Activated naive CD4-positive, alpha-beta T cell treated with anti-CD3 and anti-CD28 coated beads, Interleukin-2, amount 10 ng/mL, durations not matched to agents 7 days and 5 days (primary cell): ENCODE measurements at regions not wholly inside any gene's neighbourhood (a gene's known extent, or its start where the extent isn't known, plus 50 kb on each side); places are given as distances from the start of the nearest gene placed in this dataset.
"Not testable (repeated sequence)": the region's sequence is repeated elsewhere in the genome, so short reads cannot be mapped to it uniquely, and the experiment has no call there.

Experiments
- CTCF ChIA-PET: fragments of 350-600 bp; sonication (Branson Sonifier 250); formaldehyde crosslinking; loops from one replicate; lab custom pipeline; 2021; ENCODE audit warnings: antibody characterized with exemption; lab: Charles Lee
- DNase-seq: peaks from one replicate; pipeline ENCODE4 v3.0.0-alpha.2; 2020
- H3K27ac Mint-ChIP-seq: one replicate; pipeline ENCODE4 v1.8.0; 2021; ENCODE audit warnings: mild to moderate bottlenecking, moderate library complexity, mixed read lengths
- H3K27me3 Mint-ChIP-seq: one replicate; pipeline ENCODE4 v1.8.0; 2021; ENCODE audit warnings: mild to moderate bottlenecking, mixed read lengths
- H3K36me3 Mint-ChIP-seq: one replicate; pipeline ENCODE4 v1.8.0; 2021; ENCODE audit warnings: mixed read lengths
- H3K4me1 Mint-ChIP-seq: one replicate; pipeline ENCODE4 v1.8.0; 2021; ENCODE audit warnings: mixed read lengths
- H3K4me3 Mint-ChIP-seq: one replicate; pipeline ENCODE4 v1.8.0; 2021; ENCODE audit warnings: mild to moderate bottlenecking, moderate library complexity, mixed read lengths
- H3K9me3 Mint-ChIP-seq: one replicate; pipeline ENCODE4 v1.8.0; 2021; ENCODE audit warnings: mixed read lengths

DNA sequence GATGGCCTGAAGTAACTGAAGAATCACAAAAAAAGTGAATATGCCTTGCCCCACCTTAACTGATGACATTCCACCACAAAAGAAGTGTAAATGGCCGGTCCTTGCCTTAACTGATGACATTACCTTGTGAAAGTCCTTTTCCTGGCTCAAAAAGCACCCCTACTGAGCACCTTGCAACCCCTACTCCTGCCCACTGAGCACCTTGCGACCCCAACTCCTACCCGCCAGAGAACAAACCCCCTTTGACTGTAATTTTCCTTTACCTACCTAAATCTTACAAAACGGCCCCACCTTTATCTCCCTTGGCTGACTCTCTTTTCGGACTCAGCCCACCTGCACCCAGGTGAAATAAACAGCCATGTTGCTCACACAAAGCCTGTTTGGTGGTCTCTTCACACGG, 92.9 kb upstream of the CCDC180 start:
- H3K4me3 Mint-ChIP-seq, H3K36me3 Mint-ChIP-seq, CTCF ChIA-PET, H3K4me1 Mint-ChIP-seq, H3K27ac Mint-ChIP-seq, H3K9me3 Mint-ChIP-seq, DNase-seq: not testable (repeated sequence)
- H3K27me3 Mint-ChIP-seq = peaks cover 18% of the 10 kb centered on the region

DNA sequence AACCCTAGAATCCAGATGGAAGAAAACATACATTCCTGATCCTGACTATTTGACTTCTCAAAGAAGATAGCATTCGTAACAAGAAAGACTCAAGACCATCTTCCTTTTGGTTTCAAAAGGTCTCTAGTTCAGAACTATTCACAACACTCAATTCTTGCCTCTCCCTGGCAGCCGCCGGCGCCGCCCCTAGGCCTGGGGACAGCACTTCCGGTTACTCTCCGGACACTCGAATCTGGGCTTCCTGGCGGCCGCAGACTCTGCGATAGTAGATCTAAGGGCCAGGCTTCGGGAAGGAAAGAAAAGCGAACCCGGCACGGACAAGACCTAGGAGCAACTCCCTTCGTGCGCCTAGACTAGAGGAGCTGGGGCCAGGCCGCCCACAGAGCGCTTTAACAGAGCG, 107.8 kb upstream of the CCDC180 start:
- not testable (repeated sequence) for H3K4me3 Mint-ChIP-seq
- peaks cover 11% of the 10 kb centered on the region for H3K9me3 Mint-ChIP-seq

DNA sequence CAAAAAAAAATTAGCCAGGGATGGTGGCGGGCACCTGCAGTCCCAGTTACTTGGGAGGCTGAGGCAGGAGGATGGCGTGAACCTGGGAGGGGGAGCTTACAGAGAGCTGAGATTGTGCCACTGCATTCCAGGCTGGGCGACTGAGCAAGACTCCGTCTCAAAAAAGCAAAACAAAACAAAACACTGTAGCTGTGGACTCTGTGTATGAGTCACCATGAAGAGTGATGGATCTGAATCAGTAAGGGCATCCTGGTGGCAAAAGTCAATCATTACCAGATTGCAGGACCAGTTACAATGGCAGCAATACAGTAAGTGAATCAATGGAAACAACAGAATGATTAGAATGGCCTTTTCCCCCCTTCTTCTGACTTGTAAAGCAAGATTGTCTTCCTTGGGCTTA, 113.7 kb upstream of the CCDC180 start:
- H3K9me3 Mint-ChIP-seq, H3K36me3 Mint-ChIP-seq, DNase-seq, H3K4me3 Mint-ChIP-seq, H3K27me3 Mint-ChIP-seq, H3K4me1 Mint-ChIP-seq, CTCF ChIA-PET, H3K27ac Mint-ChIP-seq: not testable (repeated sequence)

More for the DNA sequence above, 107.8 kb upstream of the CCDC180 start:
- H3K4me1 Mint-ChIP-seq, H3K27ac Mint-ChIP-seq, CTCF ChIA-PET, H3K27me3 Mint-ChIP-seq, H3K36me3 Mint-ChIP-seq, DNase-seq: not testable (repeated sequence)

DNA sequence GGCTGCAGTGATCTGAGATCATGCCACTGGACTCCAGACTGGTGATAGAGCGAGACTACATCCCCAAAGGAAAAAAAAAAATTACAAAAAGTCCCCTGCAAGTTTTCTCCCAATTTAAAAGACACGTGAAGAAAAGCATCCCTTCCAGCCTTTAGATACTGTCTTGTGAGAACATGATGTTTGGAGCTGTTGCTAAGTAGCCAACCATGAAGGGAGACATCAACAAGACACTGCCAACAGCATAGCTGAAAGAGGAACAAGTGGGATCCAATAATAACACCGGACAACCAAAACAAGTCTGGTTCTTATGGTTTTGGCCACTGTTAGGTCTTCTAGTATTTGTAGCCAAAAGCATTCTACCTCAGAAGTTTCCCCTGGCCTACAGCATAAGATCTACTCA, 118.9 kb upstream of the CCDC180 start:
- CTCF ChIA-PET = no interaction called here

DNA sequence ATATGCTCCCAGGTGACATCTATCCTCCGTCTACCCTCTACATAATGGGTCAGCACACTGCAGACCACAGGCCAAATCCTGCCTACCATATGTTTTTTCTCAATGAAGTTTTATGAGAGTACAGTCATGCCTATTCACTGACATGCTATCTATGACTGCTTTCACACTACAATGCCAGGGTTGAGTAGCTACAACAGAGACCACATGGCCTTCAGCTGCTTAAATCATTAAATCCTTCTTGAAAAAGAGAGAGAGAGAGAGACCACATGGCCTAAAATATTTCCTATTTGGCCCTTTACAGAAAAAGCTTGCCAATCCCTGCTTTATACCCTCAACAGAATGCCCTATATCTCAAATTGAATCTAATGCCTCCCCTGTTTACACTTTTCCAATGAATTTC, 119.8 kb upstream of the CCDC180 start:
- H3K27ac Mint-ChIP-seq, H3K27me3 Mint-ChIP-seq, DNase-seq, H3K4me1 Mint-ChIP-seq, CTCF ChIA-PET, H3K4me3 Mint-ChIP-seq, H3K36me3 Mint-ChIP-seq, H3K9me3 Mint-ChIP-seq: not testable (repeated sequence)

More for the DNA sequence above, 118.9 kb upstream of the CCDC180 start:
- Mint-ChIP-seq H3K4me1 (no peaks in the 10 kb centered on the region), H3K9me3 (no peaks in the 10 kb centered on the region), H3K4me3 (no peak overlapping the region), H3K27me3 (peaks cover 4% of the 10 kb centered on the region), H3K27ac (no peak overlapping the region), H3K36me3 (no peaks in the 10 kb centered on the region)
- no peak for DNase-seq

DNA sequence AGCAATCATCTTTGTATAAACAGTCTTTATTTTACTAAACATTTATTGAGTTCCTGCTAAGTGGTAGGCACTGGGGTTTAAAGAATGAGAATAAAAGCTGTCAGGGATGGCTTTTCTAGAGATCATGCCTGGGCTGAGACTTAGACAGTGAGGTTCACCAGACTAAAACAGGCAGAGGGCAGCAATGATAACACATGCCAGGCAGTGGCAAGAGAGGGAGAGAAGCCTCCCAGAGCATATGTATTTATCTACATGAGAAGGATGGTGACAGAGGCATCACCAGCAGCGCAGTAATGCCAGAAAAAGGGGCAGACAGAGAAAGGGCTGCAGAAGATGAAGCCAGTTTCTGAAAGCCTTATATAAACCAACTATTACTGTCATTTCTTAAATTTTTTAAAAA, 121.0 kb upstream of the CCDC180 start:
- no peak for DNase-seq
- CTCF ChIA-PET = no interaction called here
- peaks cover 4% of the 10 kb centered on the region for H3K27me3 Mint-ChIP-seq
- no peak overlapping the region for H3K27ac Mint-ChIP-seq
- H3K4me3 Mint-ChIP-seq = no peak overlapping the region
- H3K36me3 Mint-ChIP-seq = no peaks in the 10 kb centered on the region
- no peaks in the 10 kb centered on the region for H3K4me1 Mint-ChIP-seq
- H3K9me3 Mint-ChIP-seq = no peaks in the 10 kb centered on the region

DNA sequence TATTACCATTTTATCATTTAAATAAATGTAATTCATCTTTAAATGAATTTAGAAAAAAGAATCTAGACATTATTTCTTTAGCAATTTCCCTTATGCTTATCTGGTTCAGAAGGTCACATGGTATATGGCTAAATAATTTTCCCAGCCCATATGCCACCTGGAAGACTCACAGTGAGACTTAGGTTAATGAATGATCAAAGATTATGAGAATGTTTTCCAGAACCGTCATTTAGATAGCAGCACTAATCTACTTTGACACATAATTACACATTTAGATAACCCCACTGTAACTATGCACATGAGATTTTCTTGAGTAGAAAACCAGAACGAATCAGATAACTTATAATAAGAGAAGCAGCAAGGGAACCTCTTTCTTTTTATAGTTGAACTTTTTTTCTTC, 124.9 kb upstream of the CCDC180 start:
- H3K36me3 Mint-ChIP-seq, H3K4me1 Mint-ChIP-seq, DNase-seq, H3K4me3 Mint-ChIP-seq, H3K27ac Mint-ChIP-seq, H3K9me3 Mint-ChIP-seq, CTCF ChIA-PET, H3K27me3 Mint-ChIP-seq: not testable (repeated sequence)

DNA sequence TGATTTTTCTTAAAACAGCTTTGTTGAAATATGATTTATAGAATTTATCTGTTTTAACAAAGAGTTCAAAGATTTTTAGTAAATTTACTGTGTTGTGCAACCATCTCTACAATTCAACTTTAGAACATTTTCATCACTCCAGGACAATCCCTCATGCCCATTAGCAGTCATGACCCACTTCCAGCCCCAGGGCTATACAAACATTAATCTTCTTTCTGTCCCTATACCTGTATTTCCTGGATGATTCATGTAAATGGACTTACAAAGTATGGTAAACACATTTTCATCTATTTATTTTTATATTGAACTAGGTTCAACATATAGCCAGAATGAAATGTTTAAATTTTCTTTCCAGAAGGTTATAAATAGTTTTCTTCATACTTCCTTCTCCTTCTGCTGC, 127.8 kb upstream of the CCDC180 start:
- Mint-ChIP-seq H3K27ac (no peak overlapping the region), H3K9me3 (no peaks in the 10 kb centered on the region), H3K27me3 (peaks cover 10% of the 10 kb centered on the region), H3K4me3 (no peak overlapping the region), H3K4me1 (no peaks in the 10 kb centered on the region), H3K36me3 (no peaks in the 10 kb centered on the region)
- DNase-seq = no peak
- CTCF ChIA-PET = no interaction called here

DNA sequence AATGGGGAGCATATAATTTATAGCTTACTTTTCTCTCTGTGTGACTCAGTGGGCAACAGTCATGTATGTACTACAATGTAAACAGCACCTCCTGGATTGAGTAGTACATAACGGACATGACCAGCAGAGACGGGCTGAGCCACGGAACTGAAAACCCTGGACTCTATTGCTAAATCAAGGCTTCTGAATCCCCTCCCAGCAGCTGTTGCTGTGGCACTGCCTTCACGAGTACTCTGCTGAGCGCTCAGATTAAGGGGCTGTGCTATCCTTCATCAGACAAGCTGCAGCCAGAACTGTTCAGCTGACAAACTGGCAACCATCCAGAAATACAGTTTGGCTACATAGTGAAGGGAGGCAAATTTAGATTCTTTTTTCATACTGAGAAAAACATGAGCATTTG, 131.3 kb upstream of the CCDC180 start:
- Mint-ChIP-seq H3K9me3 (no peaks in the 10 kb centered on the region), H3K4me3 (no peak overlapping the region), H3K27me3 (peaks cover 14% of the 10 kb centered on the region), H3K27ac (no peak overlapping the region), H3K4me1 (no peaks in the 10 kb centered on the region), H3K36me3 (no peaks in the 10 kb centered on the region)
- DNase-seq = no peak
- CTCF ChIA-PET = no interaction called here

DNA sequence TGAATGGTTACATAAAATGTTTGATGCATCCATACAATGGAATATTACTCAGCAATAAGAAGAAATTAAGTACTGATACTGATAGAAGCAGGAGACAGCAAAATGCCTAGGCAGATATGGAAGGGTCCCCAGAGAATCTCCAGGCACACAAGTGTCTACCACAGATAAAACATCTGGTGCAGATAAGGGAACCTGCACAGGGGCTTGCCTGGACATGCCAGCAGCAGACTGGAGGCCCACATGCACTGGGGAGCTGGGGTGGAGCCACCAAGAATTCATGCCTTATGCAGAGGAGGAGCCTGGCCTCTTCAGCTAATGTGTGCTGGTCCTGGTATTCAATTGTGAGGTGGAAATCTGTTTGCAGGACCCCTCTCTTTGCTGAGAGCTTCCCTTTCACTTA, 129.2 kb upstream of the CTSV start:
- DNase-seq, H3K36me3 Mint-ChIP-seq, H3K27me3 Mint-ChIP-seq, H3K9me3 Mint-ChIP-seq, H3K4me3 Mint-ChIP-seq, CTCF ChIA-PET: not testable (repeated sequence)
- Mint-ChIP-seq H3K27ac (peak overlapping the region; percentile 11), H3K4me1 (peaks cover 19% of the 10 kb centered on the region)

DNA sequence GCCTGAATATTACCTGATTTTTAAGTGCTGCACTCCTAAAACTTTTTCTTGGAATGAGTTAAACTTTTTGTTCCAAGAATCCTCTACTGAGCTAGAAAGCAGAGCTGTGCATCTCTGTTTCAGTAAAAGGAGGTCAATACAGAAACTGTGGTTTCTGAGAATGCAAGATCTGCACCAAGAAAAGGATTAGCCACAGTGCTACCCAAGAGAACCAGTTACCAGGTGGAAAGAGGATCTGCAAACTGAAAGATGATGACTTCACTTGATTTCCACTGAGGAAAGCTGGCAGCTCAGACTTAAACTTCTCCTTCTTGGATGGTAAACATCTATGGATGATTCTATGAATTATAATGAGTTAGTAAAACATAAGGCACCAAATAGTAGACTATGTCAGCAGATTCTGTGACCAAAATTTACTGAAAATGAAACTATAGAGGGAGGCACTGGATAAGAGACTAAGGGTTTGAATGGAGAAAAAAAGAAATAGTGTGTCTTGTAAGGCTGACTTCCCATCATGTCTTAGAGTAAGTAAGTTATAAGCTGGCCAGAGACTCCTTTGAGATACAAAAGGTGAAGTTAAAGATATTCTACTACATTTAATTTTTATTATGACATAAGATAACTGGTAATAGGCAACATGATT, 127.7 kb upstream of the CTSV start:
- peaks cover 19% of the 10 kb centered on the region for H3K4me1 Mint-ChIP-seq
- DNase-seq, H3K9me3 Mint-ChIP-seq, H3K27me3 Mint-ChIP-seq, H3K36me3 Mint-ChIP-seq, H3K4me3 Mint-ChIP-seq, CTCF ChIA-PET: not testable (repeated sequence)
- H3K27ac Mint-ChIP-seq = peak overlapping the region; percentile 57

DNA sequence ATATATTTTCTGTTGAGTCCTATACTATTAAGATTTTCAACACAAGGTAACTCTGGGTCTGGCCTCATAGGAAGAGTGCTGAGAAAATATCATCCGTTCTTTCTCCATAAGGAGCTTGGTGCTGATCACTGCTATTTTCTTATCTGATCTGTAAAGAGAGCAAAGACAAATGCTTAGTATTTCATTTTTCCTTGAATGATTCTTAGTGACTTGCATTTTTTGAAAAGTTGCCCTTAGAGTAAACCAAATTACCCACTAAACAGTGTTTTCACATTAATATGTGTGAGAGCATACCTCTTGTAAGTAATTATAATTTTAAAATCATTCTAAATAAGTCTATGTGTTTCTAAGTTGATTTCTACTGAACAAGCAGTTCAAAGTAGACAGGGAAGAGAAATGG, 121.3 kb upstream of the CTSV start:
- no peak overlapping the region for H3K27ac Mint-ChIP-seq
- no peak overlapping the region for H3K4me3 Mint-ChIP-seq
- H3K27me3 Mint-ChIP-seq = no peaks in the 10 kb centered on the region
- H3K36me3 Mint-ChIP-seq = no peaks in the 10 kb centered on the region
- no peaks in the 10 kb centered on the region for H3K9me3 Mint-ChIP-seq
- H3K4me1 Mint-ChIP-seq = no peaks in the 10 kb centered on the region
- CTCF ChIA-PET = no interaction called here
- no peak for DNase-seq

DNA sequence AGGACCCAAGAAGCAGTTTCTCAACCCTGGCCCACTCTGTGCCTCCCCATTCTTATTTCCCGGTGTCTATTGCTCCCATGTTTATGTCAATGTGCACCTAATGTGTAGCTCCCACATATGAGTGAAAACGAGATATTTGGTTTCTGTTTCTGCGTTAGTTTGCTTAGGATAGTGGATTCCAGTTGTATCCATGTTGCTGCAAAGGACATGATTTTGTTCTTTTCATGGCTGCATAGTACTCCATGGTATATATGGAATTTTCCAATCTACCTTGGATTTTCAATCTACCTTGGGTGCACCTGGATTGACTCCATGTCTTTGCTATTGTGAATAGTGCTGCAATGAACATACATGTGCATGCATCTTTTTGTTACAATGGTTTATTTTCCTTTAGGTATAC, 119.8 kb upstream of the CTSV start:
- H3K4me3 Mint-ChIP-seq, H3K36me3 Mint-ChIP-seq, H3K27ac Mint-ChIP-seq, CTCF ChIA-PET, H3K9me3 Mint-ChIP-seq, H3K4me1 Mint-ChIP-seq, DNase-seq, H3K27me3 Mint-ChIP-seq: not testable (repeated sequence)

DNA sequence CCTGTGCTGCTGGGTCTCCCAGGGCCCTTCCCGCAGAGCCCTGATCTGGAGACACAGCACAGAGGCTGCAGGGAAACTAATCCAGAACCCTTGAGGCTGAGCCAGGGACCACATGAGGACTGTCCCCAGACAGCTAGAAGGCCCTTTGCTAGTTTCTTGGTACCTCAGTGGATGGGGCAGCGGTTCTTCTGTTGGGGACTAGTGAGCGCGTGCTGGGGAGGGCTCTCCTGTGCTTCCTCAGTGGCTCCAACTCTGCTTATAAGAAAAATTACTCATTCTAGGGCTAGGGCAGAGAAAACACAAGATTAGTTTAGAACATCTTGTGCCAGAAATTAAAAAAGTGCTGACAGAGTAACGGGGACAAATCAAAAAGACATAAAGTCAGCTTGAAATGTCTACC, 116.5 kb upstream of the CTSV start:
- CTCF ChIA-PET, H3K4me3 Mint-ChIP-seq, H3K36me3 Mint-ChIP-seq, H3K27ac Mint-ChIP-seq, H3K9me3 Mint-ChIP-seq, H3K27me3 Mint-ChIP-seq, H3K4me1 Mint-ChIP-seq, DNase-seq: not testable (repeated sequence)

DNA sequence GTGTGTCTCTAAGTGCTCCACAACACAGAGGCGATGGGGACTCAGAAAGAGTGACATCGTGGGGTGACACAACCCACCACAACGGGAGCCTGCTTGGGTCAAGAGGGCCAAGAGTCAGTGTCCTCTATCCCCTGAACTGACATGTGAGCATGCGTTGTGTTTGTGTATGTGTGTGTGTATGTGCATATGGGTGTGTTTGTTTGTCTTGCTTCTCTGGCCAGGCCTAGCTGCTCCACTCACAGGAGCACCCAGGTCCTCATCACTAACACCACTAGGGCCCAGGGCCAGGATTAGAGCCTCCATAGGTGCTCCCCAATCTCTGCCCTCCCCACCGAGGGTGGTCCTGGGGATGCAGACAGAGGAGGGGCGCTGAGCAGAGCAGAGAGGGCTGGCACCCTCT, 115.0 kb upstream of the CTSV start:
- Mint-ChIP-seq H3K9me3 (no peaks in the 10 kb centered on the region), H3K36me3 (no peaks in the 10 kb centered on the region), H3K4me3 (no peak overlapping the region), H3K4me1 (no peaks in the 10 kb centered on the region), H3K27me3 (no peaks in the 10 kb centered on the region), H3K27ac (no peak overlapping the region)
- CTCF ChIA-PET = no interaction called here
- DNase-seq = no peak

DNA sequence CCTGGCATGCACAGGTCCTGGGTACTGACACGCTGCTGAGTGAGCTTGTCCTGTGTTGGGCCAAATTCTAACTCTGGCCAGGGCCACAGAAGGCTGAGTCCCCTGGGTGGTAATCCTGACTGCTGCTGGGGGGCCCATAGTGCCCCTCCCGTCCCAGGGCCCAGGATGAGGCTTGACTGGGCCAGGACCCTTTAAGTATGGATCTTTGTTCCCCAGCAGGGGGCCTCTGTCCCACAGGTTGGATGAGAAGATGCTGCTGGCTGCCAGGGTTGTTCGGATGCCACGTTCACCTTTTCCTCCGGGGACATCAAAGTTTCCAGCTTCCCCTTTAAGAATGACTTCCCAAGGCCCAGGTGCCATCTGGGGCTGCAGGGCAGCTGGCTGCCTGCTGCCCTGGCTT, 114.2 kb upstream of the CTSV start:
- DNase-seq, CTCF ChIA-PET, H3K27me3 Mint-ChIP-seq, H3K9me3 Mint-ChIP-seq, H3K36me3 Mint-ChIP-seq, H3K4me3 Mint-ChIP-seq, H3K27ac Mint-ChIP-seq, H3K4me1 Mint-ChIP-seq: not testable (repeated sequence)
